Nucleus accumbens (tissue), 56 donors: ENCODE measurements at regions not wholly inside any gene's neighbourhood (a gene's known extent, or its start where the extent isn't known, plus 50 kb on each side); places are given as distances from the start of the nearest gene placed in this dataset.
"Not testable (repeated sequence)": the region's sequence is repeated elsewhere in the genome, so short reads cannot be mapped to it uniquely, and the experiment has no call there.

Experiments
- DNase-seq, 56 donors: peaks; one replicate each; lab custom pipeline; 2025; lab: John Stamatoyannopoulos, UW

- DNase-seq = no peak
Measured at GRCh38 chr2:34534341-34534740, 935.2 kb upstream of the FAM98A start.

- DNase-seq = no peak
Measured at GRCh38 chr2:34533585-34534183, 934.6 kb upstream of the FAM98A start.

- DNase-seq = no peak
Measured at GRCh38 chr2:34529965-34530364, 930.9 kb upstream of the FAM98A start.

- no peak for DNase-seq
Measured at GRCh38 chr2:34523958-34524514, 924.9 kb upstream of the FAM98A start.

- DNase-seq = no peak
Measured at GRCh38 chr2:34519659-34520058, 920.6 kb upstream of the FAM98A start.

GRCh38 chr2:34498561-34498960 is 899.5 kb upstream of the FAM98A start:
- no peak for DNase-seq

- not testable (repeated sequence) for DNase-seq
Measured at GRCh38 chr2:34494192-34494591, 895.1 kb upstream of the FAM98A start.

- DNase-seq = no peak
Measured at GRCh38 chr2:34492561-34493455, 893.7 kb upstream of the FAM98A start.

GRCh38 chr2:34486965-34487364 is 887.9 kb upstream of the FAM98A start:
- no peak for DNase-seq

- no peak for DNase-seq
Measured at GRCh38 chr2:34481542-34481941, 882.4 kb upstream of the FAM98A start.

- DNase-seq = no peak
Measured at GRCh38 chr2:34480366-34480765, 881.3 kb upstream of the FAM98A start.

- DNase-seq = no peak
Measured at GRCh38 chr2:34475156-34475555, 876.1 kb upstream of the FAM98A start.

- DNase-seq = no peak
Measured at GRCh38 chr2:34474646-34475045, 875.5 kb upstream of the FAM98A start.

- no peak for DNase-seq
Measured at GRCh38 chr2:34447097-34447496, 848.0 kb upstream of the FAM98A start.

GRCh38 chr2:34423301-34423700 is 824.2 kb upstream of the FAM98A start:
- no peak for DNase-seq

- DNase-seq = no peak
Measured at GRCh38 chr2:34419856-34420255, 820.8 kb upstream of the FAM98A start.

- no peak for DNase-seq
Measured at GRCh38 chr2:34416856-34417255, 817.8 kb upstream of the FAM98A start.

- no peak for DNase-seq
Measured at GRCh38 chr2:34414856-34415255, 815.8 kb upstream of the FAM98A start.

- peak in 3 of 56 donors; percentile 1 to 8 (median 2) for DNase-seq
Measured at GRCh38 chr2:34408100-34408499, 809.0 kb upstream of the FAM98A start.

- DNase-seq = no peak
Measured at GRCh38 chr2:34403512-34403911, 804.4 kb upstream of the FAM98A start.

GRCh38 chr2:34402376-34402775 is 803.3 kb upstream of the FAM98A start:
- no peak for DNase-seq

- DNase-seq = no peak
Measured at GRCh38 chr2:34401186-34401585, 802.1 kb upstream of the FAM98A start.
